H1 (cell line): ENCODE measurements at regions not wholly inside any gene's neighbourhood (a gene's known extent, or its start where the extent isn't known, plus 50 kb on each side); places are given as distances from the start of the nearest gene placed in this dataset.
A peak's percentile ranks its signal among the peaks of the same experiment; 100 is the strongest.

ENCODE experiments used
- CTCF ChIA-PET: fragments of 300-600 bp; sonication (Branson Sonifier 250); formaldehyde crosslinking; loops from one replicate; lab custom pipeline; 2021; ENCODE audit not compliant: partially characterized antibody; lab: Charles Lee
- POLR2A ChIA-PET: fragments of 300-600 bp; sonication (Branson Sonifier 250); formaldehyde crosslinking; loops from one replicate; lab custom pipeline; 2021; ENCODE audit warnings: inconsistent platforms; ENCODE audit not compliant: partially characterized antibody; lab: Charles Lee
- DNase-seq, 2 experiments: peaks; one replicate each; pipeline versions ENCODE4 v3.0.0 to v3.0.0-alpha.2; 2010 to 2022; ENCODE audit warnings: low spot score in 2 of 2, low read depth in 1 of 2, mixed read lengths in 1 of 2
- FAIRE-seq: peaks from 2 replicates; lab custom pipeline; 2011; peaks lifted over from hg19 to GRCh38; lab: Jason Lieb, UNC
- H2AFZ ChIP-seq: 2 replicates; pipeline ENCODE4 v1.8.1; 2012; ENCODE audit warnings: low read length, inconsistent platforms
- H2AK5ac ChIP-seq: 2 replicates; pipeline ENCODE4 v1.6.1; 2013; ENCODE audit warnings: low read depth, low read length
- H2BK120ac ChIP-seq: replicated peaks from 2 replicates; pipeline ENCODE3; 2013; ENCODE audit warnings: low read depth, low read length, inconsistent platforms
- H2BK12ac ChIP-seq: 2 replicates; pipeline ENCODE4 v1.6.1; 2013; ENCODE audit warnings: low read depth, low read length
- H2BK15ac ChIP-seq: 2 replicates; pipeline ENCODE4 v1.6.1; 2013; ENCODE audit warnings: low read length
- H2BK20ac ChIP-seq: 2 replicates; pipeline ENCODE4 v1.6.1; 2013; ENCODE audit warnings: low read length
- H2BK5ac ChIP-seq: 2 replicates; pipeline ENCODE4 v1.6.1; 2013; ENCODE audit warnings: low read depth, low read length
- H3K14ac ChIP-seq: 2 replicates; pipeline ENCODE4 v1.6.1; 2013; ENCODE audit warnings: inconsistent platforms; ENCODE audit not compliant: insufficient read length
- H3K18ac ChIP-seq: 2 replicates; pipeline ENCODE4 v1.6.1; 2013; ENCODE audit warnings: low read length; ENCODE audit errors: extremely low read depth
- H3K23ac ChIP-seq: 2 replicates; pipeline ENCODE4 v1.6.1; 2013; ENCODE audit warnings: inconsistent platforms; ENCODE audit not compliant: insufficient read length
- H3K23me2 ChIP-seq: 2 replicates; pipeline ENCODE4 v1.6.1; 2013; ENCODE audit warnings: low read depth, low read length
- H3K27ac ChIP-seq: 2 replicates; pipeline ENCODE4 v1.6.1; 2011; ENCODE audit warnings: low read depth, low read length, inconsistent platforms
- H3K27me3 ChIP-seq, 4 experiments: replicated peaks in 1 of 4; 1 replicate in 1 of 4; 2 replicates in 3 of 4; pipeline versions ENCODE4 v1.6.1 to v1.8.1; 2011 to 2013; ENCODE audit warnings: low read length in 3 of 4, mild to moderate bottlenecking in 3 of 4, inconsistent platforms in 2 of 4, mixed read lengths in 2 of 4, moderate library complexity in 1 of 4; ENCODE audit not compliant: control insufficient read depth in 3 of 4, insufficient read depth in 3 of 4; ENCODE audit errors: extremely low read depth in 1 of 4
- H3K36me3 ChIP-seq, 4 experiments: 2 replicates each; pipeline versions ENCODE4 v1.6.1 to v1.8.1; 2011 to 2013; ENCODE audit warnings: mild to moderate bottlenecking in 4 of 4, low read length in 3 of 4, moderate library complexity in 2 of 4, control low read depth in 1 of 4, inconsistent platforms in 1 of 4; ENCODE audit not compliant: insufficient read depth in 4 of 4, control insufficient read depth in 2 of 4
- H3K4ac ChIP-seq: replicated peaks from 2 replicates; pipeline ENCODE3; 2013; ENCODE audit warnings: low read length, low read depth, mixed read lengths, inconsistent platforms; ENCODE audit not compliant: insufficient read length
- H3K4me1 ChIP-seq, 4 experiments: replicated peaks in 1 of 4; 1 replicate in 1 of 4; 2 replicates in 3 of 4; pipeline versions ENCODE4 v1.6.1 to v1.8.1; 2011 to 2013; ENCODE audit warnings: low read length in 3 of 4, inconsistent platforms in 2 of 4, mixed read lengths in 1 of 4; ENCODE audit not compliant: insufficient read depth in 4 of 4, control insufficient read depth in 3 of 4
- H3K4me2 ChIP-seq, 2 experiments: 2 replicates each; pipeline versions ENCODE4 v1.6.1 to v1.8.1; 2011 to 2013; ENCODE audit warnings: low read depth in 2 of 2, low read length in 2 of 2, control low read depth in 1 of 2, inconsistent platforms in 1 of 2, mild to moderate bottlenecking in 1 of 2; ENCODE audit not compliant: insufficient read depth in 1 of 2
- H3K4me3 ChIP-seq, 4 experiments: fragments of 200-600, 300-600 bp in 1 of 4; sonication (generic), shearing (Covaris generic), sonication (Bioruptor Twin) in 1 of 4; 2 replicates each; pipeline versions ENCODE4 v1.5.1 to v1.8.1; 2011 to 2016; ENCODE audit warnings: low read length in 4 of 4, low read depth in 3 of 4, control low read depth in 2 of 4, inconsistent platforms in 2 of 4, mild to moderate bottlenecking in 2 of 4, mixed read lengths in 1 of 4, moderate library complexity in 1 of 4; ENCODE audit not compliant: insufficient read depth in 2 of 4; ENCODE audit errors: extremely low read depth in 1 of 4
- H3K56ac ChIP-seq: replicated peaks from 2 replicates; pipeline ENCODE3; 2013; ENCODE audit warnings: low read depth, mild to moderate bottlenecking, mixed read lengths, low read length, inconsistent platforms; ENCODE audit not compliant: insufficient read length
- H3K79me1 ChIP-seq: 2 replicates; pipeline ENCODE4 v1.6.1; 2013; ENCODE audit warnings: low read depth, low read length, control low read depth
- H3K79me2 ChIP-seq, 2 experiments: 2 replicates each; pipeline versions ENCODE4 v1.6.1 to v1.8.1; 2012 to 2013; ENCODE audit warnings: low read length in 2 of 2, mild to moderate bottlenecking in 2 of 2, inconsistent platforms in 1 of 2; ENCODE audit not compliant: insufficient read depth in 2 of 2, control insufficient read depth in 1 of 2
- H3K9ac ChIP-seq, 4 experiments: replicated peaks in 1 of 4; 1 replicate in 1 of 4; 2 replicates in 3 of 4; pipeline versions ENCODE4 v1.6.1 to v1.8.1; 2011 to 2013; ENCODE audit warnings: low read depth in 3 of 4, low read length in 3 of 4, control low read depth in 2 of 4, mild to moderate bottlenecking in 2 of 4, moderate library complexity in 2 of 4, inconsistent platforms in 1 of 4; ENCODE audit errors: extremely low read depth in 1 of 4
- H3K9me3 ChIP-seq, 2 experiments: 2 replicates each; pipeline versions ENCODE4 v1.6.1 to v1.8.1; 2012 to 2013; ENCODE audit warnings: mild to moderate bottlenecking in 2 of 2, moderate library complexity in 2 of 2, control low read depth in 1 of 2, inconsistent platforms in 1 of 2, low read depth in 1 of 2, low read length in 1 of 2, mixed read lengths in 1 of 2; ENCODE audit not compliant: insufficient read depth in 2 of 2
- H4K20me1 ChIP-seq, 2 experiments: replicated peaks in 1 of 2; 2 replicates each; pipeline versions ENCODE3 to v1.8.1; 2011 to 2013; ENCODE audit warnings: inconsistent platforms in 2 of 2, low read length in 2 of 2, mild to moderate bottlenecking in 1 of 2; ENCODE audit not compliant: insufficient read depth in 2 of 2, control insufficient read depth in 1 of 2
- H4K5ac ChIP-seq: 2 replicates; pipeline ENCODE4 v1.6.1; 2013; ENCODE audit warnings: low read length, low read depth, mixed read lengths, inconsistent platforms; ENCODE audit not compliant: insufficient read length
- H4K8ac ChIP-seq: 2 replicates; pipeline ENCODE4 v1.8.0; 2013; ENCODE audit warnings: mild to moderate bottlenecking, moderate library complexity, low read length, inconsistent platforms; ENCODE audit not compliant: insufficient read depth; ENCODE audit errors: extremely low read depth
- H4K91ac ChIP-seq: replicated peaks from 2 replicates; pipeline ENCODE3; 2013; ENCODE audit warnings: low read length, mixed read lengths, inconsistent platforms; ENCODE audit not compliant: insufficient read length
- ASH2L ChIP-seq: fragments of 200-600, 300-600 bp; sonication (generic); IDR thresholded peaks from one replicate; pipeline ENCODE4 v1.7.1; 2017; ENCODE audit warnings: low read length
- ATF3 ChIP-seq: IDR thresholded peaks from 2 replicates; pipeline ENCODE4 v1.6.1; 2011; ENCODE audit warnings: low read depth, mild to moderate bottlenecking, low read length; ENCODE audit not compliant: insufficient read depth
- EP300 ChIP-seq, 2 experiments: IDR thresholded peaks; 1 replicate in 1 of 2; 2 replicates in 1 of 2; pipeline ENCODE4 v1.6.1; 2011 to 2012; ENCODE audit warnings: low read depth in 2 of 2, low read length in 2 of 2, mild to moderate bottlenecking in 2 of 2, borderline replicate concordance in 1 of 2, inconsistent platforms in 1 of 2, moderate library complexity in 1 of 2
- SIN3A ChIP-seq, 2 experiments: IDR thresholded peaks in 1 of 2; conservative IDR thresholded peaks in 1 of 2; 2 replicates each; pipeline ENCODE4 v1.6.1; 2011 to 2012; ENCODE audit warnings: low read length in 2 of 2, improper control_type of control experiment in 1 of 2, low read depth in 1 of 2, mild to moderate bottlenecking in 1 of 2
- SIRT6 ChIP-seq: IDR thresholded peaks from one replicate; pipeline ENCODE4 v1.7.1; 2012; ENCODE audit warnings: low read length, inconsistent platforms
- TBP ChIP-seq: IDR thresholded peaks from 2 replicates; pipeline ENCODE4 v1.6.1; 2011; ENCODE audit warnings: low read depth, low read length, improper control_type of control experiment
- WGBS, 2 experiments: shearing (Covaris generic) in 1 of 2; methylation state at CpG; one replicate each; pipeline versions ENCODE4 v1.1.6 to v1.1.7; 2013 to 2015; ENCODE audit warnings: low lambda C conversion rate in 2 of 2, mixed read lengths in 2 of 2, inconsistent platforms in 1 of 2, low coverage in 1 of 2, missing lambda C conversion rate in 1 of 2; ENCODE audit not compliant: insufficient replicate concordance in 2 of 2, insufficient coverage in 1 of 2, insufficient read length in 1 of 2; ENCODE audit errors: extremely low coverage in 1 of 2, missing lambda C conversion rate in 1 of 2; 5-methylcytosine and 5-hydroxymethylcytosine counted together

DNA sequence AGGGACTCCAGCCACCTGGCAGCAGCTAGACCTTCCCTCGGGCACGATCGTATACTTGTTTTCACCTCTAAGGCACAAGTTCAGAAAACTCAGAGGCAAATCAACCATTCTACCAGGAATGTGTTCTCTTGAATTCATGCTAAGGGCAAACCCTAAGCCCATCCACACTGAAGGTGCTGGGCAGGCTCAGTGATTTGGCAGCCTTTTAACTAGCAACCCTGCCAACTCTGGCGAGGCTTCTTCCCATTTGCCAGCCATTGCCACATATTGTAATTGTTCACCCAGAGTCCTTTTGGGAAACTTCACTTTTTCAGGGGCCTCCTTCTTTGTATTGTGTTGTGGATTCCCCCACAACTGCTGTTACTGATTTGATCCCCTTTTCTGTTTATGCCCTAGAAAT is 298.6 kb upstream of the LDB2 start:
- no peak for DNase-seq
- no peaks in the 10 kb centered on the region for H3K36me3 ChIP-seq
- no peak overlapping the region for H3K4me2 ChIP-seq
- H4K8ac ChIP-seq = no peak overlapping the region
- 85% methylated on average over 4 of the region's 4 CpGs; no CpG with 5 or more reads in 1 of the 2 experiments for whole genome bisulfite sequencing, 2 experiments
- H2BK15ac ChIP-seq = no peak overlapping the region
- H2AFZ ChIP-seq = peak overlapping the region; percentile 71; the same call in 1 of the 2 replicates
- H2AK5ac ChIP-seq = no peak overlapping the region
- no peak overlapping the region for H2BK5ac ChIP-seq
- H2BK120ac ChIP-seq = no peak overlapping the region
- H2BK20ac ChIP-seq = no peak overlapping the region
- H3K4me1 ChIP-seq = no peaks in the 10 kb centered on the region
- H3K27ac ChIP-seq = no peak overlapping the region
- no peak overlapping the region for H3K4ac ChIP-seq
- no peak overlapping the region for H3K23ac ChIP-seq
- no peak overlapping the region for H3K9ac ChIP-seq
- H3K9me3 ChIP-seq = no peaks in the 10 kb centered on the region
- no peaks in the 10 kb centered on the region; the same call in 1 of the 2 replicates for H3K23me2 ChIP-seq
- H3K79me1 ChIP-seq = no peaks in the 10 kb centered on the region
- ChIA-PET CTCF (no interaction called here), POLR2A (no interaction called here)
- no peak for FAIRE-seq
- no peaks in the 10 kb centered on the region for H3K79me2 ChIP-seq
- no peak overlapping the region for H3K4me3 ChIP-seq
- H3K18ac ChIP-seq = no peak overlapping the region
- no peak overlapping the region for H4K91ac ChIP-seq
- no peak overlapping the region for H2BK12ac ChIP-seq
- H3K14ac ChIP-seq = no peak overlapping the region
- H4K20me1 ChIP-seq = no peaks in the 10 kb centered on the region
- no peak overlapping the region for H3K56ac ChIP-seq
- TF ChIP-seq SIRT6 (no peak), ATF3 (no peak), SIN3A (conservative IDR thresholded peaks at IDR 0.05 in 1 of 2, IDR thresholded peaks at IDR 0.05 in 1 of 2; ENCODE audit: low read depth in 1 of 2, low read length in 2 of 2) (no peak), ASH2L (no peak), EP300 (IDR thresholded peaks at IDR 0.05; ENCODE audit: borderline replicate concordance in 1 of 2, low read depth in 2 of 2, low read length in 2 of 2) (no peak), TBP (no peak)
- no peaks in the 10 kb centered on the region for H3K27me3 ChIP-seq
- no peak overlapping the region for H4K5ac ChIP-seq
